Astrocyte of the cerebellum (primary cell): ENCODE measurements at regions not wholly inside any gene's neighbourhood (a gene's known extent, or its start where the extent isn't known, plus 50 kb on each side); places are given as distances from the start of the nearest gene placed in this dataset.

Experiments used
- DNase-seq: peaks from one replicate; pipeline ENCODE4 v3.0.0-alpha.2; 2011; ENCODE audit warnings: low read depth
- H3K4me3 ChIP-seq: 2 replicates; pipeline ENCODE4 v1.5.1; 2011; ENCODE audit warnings: mild to moderate bottlenecking, low read depth, low read length, moderate library complexity
- in situ Hi-C: cut with HindIII; loops from 2 replicates; pipeline ENCODE4 v1.10.0; 2017; ENCODE audit warnings: low sequenced_read_pairs
- TF ChIP-seq, protein P1 (sequence below): IDR thresholded peaks from 2 replicates; pipeline ENCODE4 v1.5.1; 2012; ENCODE audit warnings: low read length, low read depth, moderate library complexity, mild to moderate bottlenecking; ENCODE audit errors: missing control alignments

GRCh38 chr7:136292365-136292764 lies 315.2 kb upstream of the MTPN start:
- TF ChIP-seq, protein P1, sequence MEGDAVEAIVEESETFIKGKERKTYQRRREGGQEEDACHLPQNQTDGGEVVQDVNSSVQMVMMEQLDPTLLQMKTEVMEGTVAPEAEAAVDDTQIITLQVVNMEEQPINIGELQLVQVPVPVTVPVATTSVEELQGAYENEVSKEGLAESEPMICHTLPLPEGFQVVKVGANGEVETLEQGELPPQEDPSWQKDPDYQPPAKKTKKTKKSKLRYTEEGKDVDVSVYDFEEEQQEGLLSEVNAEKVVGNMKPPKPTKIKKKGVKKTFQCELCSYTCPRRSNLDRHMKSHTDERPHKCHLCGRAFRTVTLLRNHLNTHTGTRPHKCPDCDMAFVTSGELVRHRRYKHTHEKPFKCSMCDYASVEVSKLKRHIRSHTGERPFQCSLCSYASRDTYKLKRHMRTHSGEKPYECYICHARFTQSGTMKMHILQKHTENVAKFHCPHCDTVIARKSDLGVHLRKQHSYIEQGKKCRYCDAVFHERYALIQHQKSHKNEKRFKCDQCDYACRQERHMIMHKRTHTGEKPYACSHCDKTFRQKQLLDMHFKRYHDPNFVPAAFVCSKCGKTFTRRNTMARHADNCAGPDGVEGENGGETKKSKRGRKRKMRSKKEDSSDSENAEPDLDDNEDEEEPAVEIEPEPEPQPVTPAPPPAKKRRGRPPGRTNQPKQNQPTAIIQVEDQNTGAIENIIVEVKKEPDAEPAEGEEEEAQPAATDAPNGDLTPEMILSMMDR = no peak
- H3K4me3 ChIP-seq = no peak overlapping the region
- in situ Hi-C loops = no loop called here
- DNase-seq = no peak

GRCh38 chr7:136290351-136290750 lies 313.2 kb upstream of the MTPN start:
- in situ Hi-C loops = no loop called here
- H3K4me3 ChIP-seq = no peak overlapping the region
- no peak for DNase-seq
- TF ChIP-seq, protein P1 = no peak

GRCh38 chr7:136278057-136278456 lies 300.9 kb upstream of the MTPN start:
- H3K4me3 ChIP-seq = no peak overlapping the region
- no peak for DNase-seq
- TF ChIP-seq, protein P1 = no peak
- in situ Hi-C loops = no loop called here

DNA sequence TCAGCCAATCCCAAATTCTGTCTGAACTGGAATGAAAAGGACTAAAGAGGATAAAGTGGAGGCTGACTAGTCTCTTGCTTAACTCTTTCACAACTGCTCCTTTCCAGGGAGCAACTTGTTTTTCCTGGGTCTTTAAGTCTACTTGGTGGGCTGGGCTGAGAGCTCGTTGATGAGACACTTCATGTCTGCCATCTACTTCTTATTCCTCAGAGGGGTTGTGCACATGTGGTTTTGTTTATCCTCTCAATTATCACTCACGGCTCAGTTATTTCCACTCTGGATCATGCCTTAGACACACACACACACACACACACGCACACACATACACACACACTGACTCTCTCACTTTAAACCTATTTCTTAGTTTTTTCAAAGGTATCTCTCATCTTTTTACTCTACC lies 298.6 kb upstream of the MTPN start:
- no peak for DNase-seq
- in situ Hi-C loops = no loop called here
- TF ChIP-seq, protein P1 = no peak
- H3K4me3 ChIP-seq = no peak overlapping the region

- H3K4me3 ChIP-seq = no peak overlapping the region
- in situ Hi-C loops = no loop called here
- no peak for DNase-seq
- TF ChIP-seq, protein P1 = no peak
Observed at GRCh38 chr7:136274636-136275345, 297.6 kb upstream of the MTPN start.

DNA sequence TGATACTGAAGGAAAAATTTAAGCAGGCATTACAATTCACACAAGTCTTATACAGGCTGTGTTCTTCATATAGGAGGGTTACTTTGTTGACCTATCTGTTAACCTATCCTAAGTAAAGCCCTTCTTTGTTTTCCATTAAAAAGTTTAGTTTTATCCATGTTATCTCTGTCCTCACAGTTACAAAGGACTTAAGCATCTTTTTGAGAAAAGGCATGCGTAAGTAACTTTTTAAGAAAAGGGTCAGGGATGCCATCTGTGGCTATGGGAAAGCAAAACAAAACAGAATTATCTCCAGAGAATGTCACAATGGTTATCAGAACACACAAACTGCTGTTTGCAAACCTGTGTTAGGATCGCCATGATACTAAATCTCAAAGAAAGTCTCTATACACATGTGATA lies 295.8 kb upstream of the MTPN start:
- no peak for DNase-seq
- H3K4me3 ChIP-seq = no peak overlapping the region
- TF ChIP-seq, protein P1 = no peak
- in situ Hi-C loops = no loop called here

- no peak for DNase-seq
- in situ Hi-C loops = loop anchor here (5.0 kb wide), 1 partner anchor 66 kb away; no protein-coding TSS in a partner anchor
- no peak overlapping the region for H3K4me3 ChIP-seq
- TF ChIP-seq, protein P1 = no peak
Observed at GRCh38 chr7:136267822-136268221, 290.7 kb upstream of the MTPN start.
